Right ventricle myocardium inferior (tissue), 1 donor: ENCODE measurements at regions not wholly inside any gene's neighbourhood (a gene's known extent, or its start where the extent isn't known, plus 50 kb on each side); places are given as distances from the start of the nearest gene placed in this dataset.

Source experiments
- ATAC-seq: fragments of 200-7000 bp; cut with Tn5 transposase; one replicate; pipeline ENCODE4 v1.9.1; 2020; ENCODE audit warnings: mild to moderate bottlenecking, moderate library complexity
- DNase-seq: peaks from one replicate; pipeline ENCODE4 v3.0.0; 2021; ENCODE audit errors: missing footprints
- intact Hi-C: fragments of 100-400 bp; cut with DNase I; formaldehyde crosslinking; loops from one replicate; pipeline ENCODE4 v1.11.0; 2022
- donor health status: DM: no; HTN: yes; CAD: no; lungs with severe emphysema.

- intact Hi-C loops: no loop called here
- ATAC-seq (no peak), DNase-seq (no peak)
Observed at GRCh38 chr3:154979331-154979730, 100.8 kb upstream of the MME start.

DNA sequence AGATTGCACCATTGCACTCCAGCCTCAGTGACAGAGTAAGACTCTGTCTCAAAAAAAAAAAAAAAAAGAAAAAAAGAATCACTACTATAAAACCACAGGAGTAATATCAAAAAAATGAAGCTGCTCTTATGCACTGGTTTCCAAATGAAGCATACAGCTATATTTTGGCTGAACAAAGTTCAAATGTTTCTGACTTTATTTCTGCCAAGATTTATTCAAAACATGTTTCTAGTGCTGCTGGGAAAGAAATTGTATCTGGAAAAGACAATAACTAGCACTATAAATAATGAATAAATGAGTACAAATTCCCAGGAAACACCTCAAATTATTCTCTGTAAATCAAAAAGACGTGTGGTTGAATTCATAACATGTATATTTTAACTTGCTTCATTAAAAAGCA is 102.5 kb upstream of the MME start:
- intact Hi-C loops: no loop called here
- DNase-seq (no peak), ATAC-seq (no peak)

GRCh38 chr3:154976072-154976983 is 103.8 kb upstream of the MME start:
- intact Hi-C loops: no loop called here
- DNase-seq (no peak), ATAC-seq (no peak)

- DNase-seq: no peak
- ATAC-seq: no peak
- intact Hi-C loops: no loop called here
Observed at GRCh38 chr3:154973851-154974250, 106.3 kb upstream of the MME start.

DNA sequence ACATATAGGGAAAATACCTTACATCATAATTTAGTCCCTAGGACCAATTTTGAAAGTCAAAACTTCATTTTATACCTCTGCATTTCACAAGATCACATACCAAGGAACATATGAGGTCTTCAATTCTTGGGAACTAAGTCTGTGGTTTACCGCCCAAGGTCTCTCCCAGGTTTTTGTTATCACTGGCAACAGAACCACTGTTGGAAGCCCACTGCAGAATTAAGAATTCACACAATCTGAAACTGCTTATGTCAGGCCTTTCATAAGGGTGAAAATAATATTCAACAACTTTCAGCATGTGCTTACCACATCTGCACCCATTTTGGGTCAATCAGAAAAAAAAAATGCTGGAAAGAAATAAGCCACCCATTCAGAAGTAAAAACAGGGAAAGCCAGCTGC is 107.2 kb upstream of the MME start:
- intact Hi-C loops: no loop called here
- DNase-seq (no peak), ATAC-seq (no peak)

DNA sequence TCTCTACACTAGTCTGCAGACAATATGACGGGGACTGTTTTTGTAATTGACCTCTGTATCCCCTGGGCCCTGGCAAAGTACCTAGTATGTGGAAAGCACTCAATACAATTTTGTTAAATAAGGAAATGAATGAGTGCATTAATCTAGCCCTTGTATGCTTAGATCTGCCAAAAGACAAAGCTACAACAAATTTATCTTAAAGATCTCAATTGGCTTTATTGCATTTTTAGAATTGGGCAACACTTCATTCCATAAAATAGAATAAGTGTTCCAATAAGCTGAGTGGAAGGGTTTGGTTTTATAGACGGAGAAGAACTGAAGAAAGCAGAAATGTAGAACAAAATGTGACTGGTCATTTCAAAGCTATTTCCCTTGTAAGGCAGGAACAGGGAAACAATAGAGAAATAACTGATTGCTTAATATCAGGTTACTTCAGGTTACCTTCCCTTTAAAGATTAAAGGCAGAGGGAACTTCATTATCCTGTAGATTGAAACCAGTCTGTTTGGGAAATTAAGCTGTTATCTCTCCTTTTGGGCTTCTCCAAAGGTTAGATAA is 108.3 kb upstream of the MME start:
- DNase-seq (no peak), ATAC-seq (no peak)
- intact Hi-C loops: no loop called here

DNA sequence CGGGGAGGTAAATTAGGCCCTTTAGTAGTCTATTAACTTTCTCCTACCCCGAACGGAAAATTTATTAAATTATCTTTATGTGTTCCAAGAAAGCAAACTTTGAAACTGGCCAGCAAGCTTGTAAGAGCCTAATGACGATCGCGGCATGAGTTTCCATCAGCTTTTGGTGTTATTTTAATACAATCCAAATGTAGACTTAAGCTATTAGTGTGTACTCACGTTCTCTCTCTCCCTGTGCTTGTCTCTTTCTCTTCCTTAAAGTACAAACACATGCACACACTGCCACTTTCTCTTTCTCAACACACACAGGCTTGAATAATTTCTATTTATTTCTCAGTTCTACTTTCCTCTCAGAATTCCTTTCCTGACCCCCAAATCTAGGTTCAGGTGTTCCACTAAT is 108.8 kb upstream of the MME start:
- no peak for DNase-seq
- intact Hi-C loops: no loop called here
- ATAC-seq: no peak

DNA sequence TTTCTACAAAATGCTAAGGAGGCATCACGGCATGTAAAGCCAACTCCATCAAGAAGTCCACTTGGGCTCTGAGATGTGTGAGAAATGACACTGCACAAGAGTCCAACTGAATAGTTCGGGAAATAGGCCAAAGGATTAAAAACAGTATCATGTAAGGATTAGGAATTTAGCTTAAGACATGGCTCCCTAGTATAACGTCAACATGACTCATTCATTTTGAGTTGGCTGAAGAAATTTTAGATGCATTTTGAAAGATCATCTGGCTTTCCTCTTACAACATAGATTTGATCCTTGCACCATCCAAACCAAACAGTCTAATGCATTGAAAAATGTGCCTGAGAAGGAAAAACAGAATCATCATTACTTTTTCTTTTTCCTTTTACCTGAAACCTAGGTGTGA is 109.3 kb upstream of the MME start:
- no peak for ATAC-seq
- DNase-seq: no peak
- intact Hi-C loops: no loop called here

DNA sequence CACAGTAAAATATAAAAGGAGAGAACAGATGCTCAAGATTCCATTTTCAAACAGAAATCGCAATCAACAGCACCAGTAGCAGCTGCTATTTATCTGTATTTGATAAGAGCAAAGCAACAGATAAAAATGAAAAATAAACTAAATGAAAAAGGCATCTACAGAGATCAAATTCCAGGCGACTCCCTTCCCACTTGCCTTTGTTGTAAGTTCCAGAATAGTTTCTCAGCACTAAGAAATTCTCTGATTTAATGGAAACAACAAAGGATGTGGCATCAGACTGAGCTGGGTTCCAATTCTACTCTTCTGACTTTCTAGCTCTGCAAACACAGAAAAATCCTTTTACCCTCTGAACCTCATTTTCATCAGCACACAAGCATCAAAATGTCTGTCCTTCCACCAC is 110.8 kb upstream of the MME start:
- ATAC-seq: no peak
- no peak for DNase-seq
- intact Hi-C loops: no loop called here

DNA sequence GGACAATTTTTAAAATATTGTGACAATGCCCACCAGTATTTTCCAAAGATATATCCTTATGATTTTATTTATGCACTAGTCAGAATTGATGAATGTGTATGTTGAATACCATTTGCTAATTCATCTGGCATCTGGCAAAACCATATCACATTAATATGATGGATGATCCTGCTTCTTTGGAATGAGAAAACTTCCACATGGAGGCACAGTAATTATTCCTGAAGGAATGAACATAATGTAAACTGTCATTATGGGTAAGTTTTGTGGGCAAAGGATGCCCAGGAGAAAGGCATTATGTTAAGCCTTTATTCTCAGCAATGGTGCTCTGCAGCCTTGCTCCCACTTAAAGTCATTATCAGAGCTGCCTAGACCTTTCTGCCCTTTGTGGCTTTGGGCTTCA is 113.0 kb upstream of the MME start:
- ATAC-seq (no peak), DNase-seq (no peak)
- intact Hi-C loops: no loop called here

GRCh38 chr3:154956815-154957214 is 123.3 kb upstream of the MME start:
- ATAC-seq: no peak
- DNase-seq: no peak
- intact Hi-C loops: no loop called here

DNA sequence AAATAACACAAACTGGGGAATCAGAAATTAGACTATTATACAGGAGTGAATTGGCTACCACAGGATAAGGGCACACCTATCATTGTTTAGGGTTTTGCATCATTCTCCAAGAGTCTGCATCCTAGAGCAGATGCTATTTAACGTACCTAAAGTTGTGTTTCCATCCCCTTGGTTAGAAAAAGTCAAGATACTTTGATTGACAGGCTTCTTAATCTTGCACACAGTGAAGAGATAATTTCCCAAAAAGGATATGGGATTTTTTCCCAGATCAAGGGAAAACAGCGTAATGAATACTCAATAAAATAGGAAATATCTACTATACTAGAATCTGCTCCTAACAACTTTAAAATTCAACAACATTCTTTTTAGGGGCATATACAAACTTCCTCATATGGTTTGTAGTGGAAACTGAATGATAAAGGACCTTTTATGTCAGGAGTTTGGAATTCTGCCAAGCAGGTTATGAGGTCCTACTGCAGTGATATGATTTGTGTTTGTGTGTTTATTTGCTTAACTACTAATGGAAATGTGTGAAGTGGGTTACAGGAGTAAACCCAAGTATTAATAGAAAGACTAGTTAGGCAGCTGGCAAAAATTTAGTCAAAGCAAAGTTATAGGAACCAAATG is 124.1 kb upstream of the MME start:
- intact Hi-C loops: no loop called here
- no peak for ATAC-seq
- no peak for DNase-seq

- intact Hi-C loops: no loop called here
- no peak for ATAC-seq
- no peak for DNase-seq
Observed at GRCh38 chr3:154954757-154955156, 125.4 kb upstream of the MME start.

GRCh38 chr3:154953538-154953937 is 126.6 kb upstream of the MME start:
- intact Hi-C loops: no loop called here
- ATAC-seq: no peak
- no peak for DNase-seq

GRCh38 chr3:154952553-154952952 is 127.6 kb upstream of the MME start:
- intact Hi-C loops: no loop called here
- ATAC-seq: no peak
- no peak for DNase-seq

DNA sequence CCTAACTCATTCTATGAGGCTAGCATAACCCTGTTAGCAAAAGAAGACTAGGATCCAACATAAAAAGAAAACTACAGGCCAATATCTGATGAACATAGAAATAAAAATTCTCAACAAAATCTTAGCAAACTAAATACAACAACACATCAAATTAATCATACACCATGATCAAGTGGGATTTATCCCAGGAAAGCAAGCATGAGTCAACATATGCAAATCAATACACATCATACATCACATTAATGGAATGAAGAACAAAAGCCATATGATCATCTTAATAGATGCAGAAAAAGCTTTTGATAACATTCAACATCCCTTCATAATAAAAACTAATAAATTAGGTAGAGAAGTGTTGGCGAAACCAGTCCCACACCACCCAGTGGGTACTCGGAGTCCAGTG is 136.1 kb upstream of the MME start:
- ATAC-seq (no peak), DNase-seq (no peak)
- intact Hi-C loops: no loop called here

GRCh38 chr3:154942827-154943226 is 137.3 kb upstream of the MME start:
- intact Hi-C loops: no loop called here
- ATAC-seq (no peak), DNase-seq (no peak)

- ATAC-seq (no peak), DNase-seq (no peak)
- intact Hi-C loops: no loop called here
Observed at GRCh38 chr3:154936196-154936595, 143.9 kb upstream of the MME start.

GRCh38 chr3:154933581-154933980 is 146.5 kb upstream of the MME start:
- intact Hi-C loops: no loop called here
- ATAC-seq (no peak), DNase-seq (no peak)

GRCh38 chr3:154932633-154933032 is 147.5 kb upstream of the MME start:
- DNase-seq (no peak), ATAC-seq (no peak)
- intact Hi-C loops: no loop called here
